HG03045 (cell line): ENCODE measurements at regions not wholly inside any gene's neighbourhood (a gene's known extent, or its start where the extent isn't known, plus 50 kb on each side); places are given as distances from the start of the nearest gene placed in this dataset.

Experiments
- ATAC-seq: cut with Tn5 transposase; IDR thresholded peaks from one replicate; pipeline ENCODE4 v1.9.1; 2021; ENCODE audit warnings: mild to moderate bottlenecking, moderate library complexity; ENCODE audit not compliant: unreplicated experiment

GRCh38 chr13:64962404-64962803, 2267.7 kb downstream of the PCDH9 start:
- no peak for ATAC-seq

GRCh38 chr13:64959276-64959675, 2270.9 kb downstream of the PCDH9 start:
- ATAC-seq = no peak

DNA sequence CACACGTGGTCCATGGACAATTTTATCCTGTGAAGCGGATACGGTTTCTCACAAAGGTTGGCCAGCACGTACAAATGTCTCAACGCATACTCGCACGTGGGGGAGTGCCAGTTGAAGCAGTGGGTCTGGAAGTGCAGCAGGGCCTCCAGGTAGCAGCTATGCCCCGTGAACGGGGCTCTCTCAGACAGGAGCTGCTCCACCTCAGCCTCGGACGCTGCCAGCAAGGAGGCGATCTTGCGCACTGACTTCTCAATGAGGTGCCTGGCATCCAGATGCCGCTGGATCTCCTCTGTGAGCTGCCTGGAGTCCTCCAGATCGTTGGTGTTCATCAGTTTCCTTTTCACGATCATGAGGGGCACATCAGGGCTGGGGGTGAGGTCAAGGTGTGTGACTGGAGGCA, 2272.0 kb downstream of the PCDH9 start:
- ATAC-seq = no peak

- ATAC-seq = no peak
Observed at GRCh38 chr13:64938660-64939059, 2291.5 kb downstream of the PCDH9 start.

DNA sequence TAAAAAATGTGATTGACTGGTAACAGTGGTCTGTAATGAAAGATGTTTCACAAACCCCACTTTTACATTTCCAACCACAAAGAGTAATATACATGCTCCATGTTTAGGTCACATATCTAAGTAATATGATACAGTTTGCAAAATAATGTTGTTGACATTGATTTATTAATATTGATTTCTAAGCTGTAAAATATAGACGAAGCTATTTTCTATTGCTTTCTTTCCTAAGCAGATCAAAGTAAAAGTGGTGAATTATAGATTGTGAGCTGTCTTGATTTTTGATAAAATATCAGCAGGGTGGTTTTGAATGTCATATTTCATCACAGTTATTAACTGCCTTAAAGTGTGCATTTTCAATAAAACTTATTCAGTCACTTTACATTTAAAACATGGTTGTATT, 2292.8 kb downstream of the PCDH9 start:
- no peak for ATAC-seq

- no peak for ATAC-seq
Observed at GRCh38 chr13:64936879-64937278, 2293.3 kb downstream of the PCDH9 start.

DNA sequence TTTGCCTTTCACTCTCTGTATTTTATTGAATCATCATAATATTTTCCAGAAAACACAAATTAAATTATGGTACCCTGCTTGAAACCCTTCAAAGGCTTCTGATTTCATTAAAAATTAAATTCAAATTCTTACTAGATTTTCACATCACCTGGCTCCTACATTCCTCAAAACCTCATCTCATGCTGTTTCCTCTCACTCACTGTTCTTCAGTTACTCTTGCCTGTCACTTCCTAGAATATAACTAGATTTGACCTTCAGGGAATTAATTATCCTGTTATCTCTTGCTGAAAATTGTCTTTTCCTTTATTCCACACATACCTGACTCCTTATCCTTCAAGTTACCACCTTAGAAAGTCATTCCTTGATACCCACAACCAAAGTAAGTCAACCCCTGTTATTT, 2294.7 kb downstream of the PCDH9 start:
- no peak for ATAC-seq

DNA sequence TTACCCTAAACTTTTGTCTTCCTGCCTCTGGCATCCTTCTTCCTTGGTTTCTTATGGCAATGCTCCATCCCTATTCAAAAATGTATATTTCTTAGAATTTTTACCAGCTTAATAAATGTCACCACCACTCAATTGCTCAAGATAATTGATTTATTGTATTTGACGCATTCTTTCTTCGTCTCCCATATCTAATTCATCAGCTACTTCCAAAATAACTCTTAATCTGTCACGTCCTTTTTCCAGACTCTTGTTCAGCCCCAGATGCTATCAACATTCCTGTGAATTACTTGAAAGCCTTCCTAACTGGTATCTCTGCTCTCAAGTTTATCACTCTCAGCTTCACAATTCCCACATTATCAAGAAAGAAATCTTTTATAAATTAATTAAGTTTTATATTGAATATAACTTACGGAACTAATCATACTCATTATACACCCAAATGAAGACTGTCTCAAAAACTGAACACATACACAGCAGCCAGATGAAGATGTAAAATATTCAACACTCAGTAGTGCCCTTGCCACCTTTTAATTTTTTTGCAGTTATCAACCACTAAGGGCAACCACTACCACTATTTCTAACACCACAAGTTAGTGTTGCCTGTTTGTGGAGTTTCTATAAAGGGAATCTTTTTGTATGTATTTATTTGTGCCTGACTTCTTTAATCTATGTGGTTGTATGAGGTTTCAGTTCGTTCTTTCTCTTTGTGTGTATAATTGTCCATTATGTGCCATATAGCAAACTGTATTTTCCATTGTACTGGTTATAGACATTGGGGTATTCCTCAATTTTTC, 2295.4 kb downstream of the PCDH9 start:
- ATAC-seq = no peak

DNA sequence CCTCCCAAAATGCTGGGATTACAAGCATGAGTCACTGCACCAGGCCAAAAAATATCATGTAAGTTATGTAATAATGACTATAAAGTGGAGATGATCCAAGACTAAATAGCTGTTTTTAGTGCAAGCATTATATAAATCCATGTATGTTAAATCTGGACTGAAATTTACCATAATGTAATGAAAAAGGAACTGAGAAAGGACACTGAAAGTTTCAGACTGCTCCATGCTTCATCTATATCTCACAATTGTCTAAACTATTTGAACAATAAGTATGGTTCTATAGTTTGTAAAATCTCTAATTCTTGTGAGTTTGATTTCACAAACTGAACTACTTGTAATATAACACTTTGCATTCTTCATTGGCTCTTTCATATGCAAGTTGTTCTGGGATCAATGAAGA, 2299.5 kb downstream of the PCDH9 start:
- no peak for ATAC-seq

GRCh38 chr13:64928696-64929499, 2301.2 kb downstream of the PCDH9 start:
- peak; percentile 87 for ATAC-seq

DNA sequence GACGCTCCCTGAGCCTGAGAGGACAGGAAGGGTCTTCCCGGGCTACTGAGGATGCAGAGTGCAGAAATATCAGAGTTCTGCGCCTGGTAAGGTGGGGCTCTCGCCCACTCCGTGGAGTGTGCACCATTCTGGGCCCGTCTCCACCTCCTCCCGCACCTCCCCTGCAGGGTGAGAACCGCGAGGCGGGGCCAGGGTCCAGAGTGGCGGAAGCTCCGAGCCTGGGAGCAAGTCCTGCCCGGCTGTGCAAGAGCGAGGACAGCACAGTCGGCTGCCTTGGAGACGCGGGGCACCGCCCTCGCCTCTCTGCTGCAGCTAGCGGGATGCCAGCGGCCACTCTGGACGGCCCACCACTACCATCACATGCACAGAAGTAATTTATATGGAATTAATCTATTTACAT, 2304.4 kb downstream of the PCDH9 start:
- ATAC-seq = no peak

GRCh38 chr13:64925284-64925683, 2304.9 kb downstream of the PCDH9 start:
- ATAC-seq = no peak

DNA sequence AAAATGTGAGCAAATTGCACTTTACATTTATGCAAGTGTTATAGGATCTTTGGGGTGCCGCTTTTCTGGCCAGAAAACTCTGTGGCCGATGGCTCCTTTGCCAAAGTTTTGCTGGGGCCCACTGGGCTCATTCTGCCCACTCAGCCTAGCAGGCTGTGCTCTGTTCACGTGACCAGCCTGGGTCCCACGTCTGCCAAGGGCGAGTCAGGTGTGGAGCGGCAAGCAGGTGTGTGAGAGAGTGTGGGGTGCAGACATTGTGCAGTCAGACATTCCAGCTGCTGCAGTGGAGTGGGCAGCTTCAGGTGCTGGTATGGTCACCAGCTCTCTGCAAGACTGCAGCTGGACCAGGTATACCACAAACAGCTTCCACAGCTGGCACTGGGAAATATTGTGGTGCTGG, 2305.7 kb downstream of the PCDH9 start:
- no peak for ATAC-seq

DNA sequence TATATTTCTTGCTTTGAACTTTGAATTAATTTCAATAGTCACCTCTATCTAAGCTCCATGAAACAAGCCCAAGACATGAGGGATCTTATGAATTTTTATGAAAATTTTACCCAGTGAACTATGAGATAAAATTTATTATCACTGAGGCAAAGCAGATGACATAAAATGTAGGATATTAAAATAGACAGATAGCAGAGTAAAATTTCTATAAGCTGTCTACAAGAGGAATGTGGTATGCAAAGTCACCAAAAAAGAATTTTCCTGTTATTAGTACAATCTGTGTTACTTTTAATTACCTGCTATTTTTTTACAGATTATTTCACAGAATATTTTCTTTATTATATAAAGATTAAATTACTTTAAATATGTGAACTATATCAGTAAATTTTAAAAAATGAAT, 2312.6 kb downstream of the PCDH9 start:
- ATAC-seq = no peak

DNA sequence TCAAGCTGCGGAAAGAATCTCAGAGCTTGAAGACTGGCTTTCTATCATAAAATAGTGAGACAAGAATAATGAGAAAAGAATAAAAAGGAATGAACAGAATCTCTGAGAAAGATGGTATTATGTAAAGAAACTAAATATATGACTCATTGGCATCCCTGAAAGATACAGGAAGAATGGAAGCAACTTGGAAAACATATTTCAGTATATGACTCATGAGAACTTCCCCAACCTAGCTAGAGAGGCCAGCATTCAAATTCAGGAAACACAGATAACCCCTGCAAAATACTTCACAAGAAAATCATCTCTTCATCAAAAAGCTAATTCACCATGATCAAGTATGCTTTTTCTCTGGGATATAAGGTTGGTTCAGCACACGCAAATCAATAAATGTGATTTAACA, 2318.0 kb downstream of the PCDH9 start:
- ATAC-seq = no peak

GRCh38 chr13:64910096-64910495, 2320.0 kb downstream of the PCDH9 start:
- ATAC-seq = no peak

DNA sequence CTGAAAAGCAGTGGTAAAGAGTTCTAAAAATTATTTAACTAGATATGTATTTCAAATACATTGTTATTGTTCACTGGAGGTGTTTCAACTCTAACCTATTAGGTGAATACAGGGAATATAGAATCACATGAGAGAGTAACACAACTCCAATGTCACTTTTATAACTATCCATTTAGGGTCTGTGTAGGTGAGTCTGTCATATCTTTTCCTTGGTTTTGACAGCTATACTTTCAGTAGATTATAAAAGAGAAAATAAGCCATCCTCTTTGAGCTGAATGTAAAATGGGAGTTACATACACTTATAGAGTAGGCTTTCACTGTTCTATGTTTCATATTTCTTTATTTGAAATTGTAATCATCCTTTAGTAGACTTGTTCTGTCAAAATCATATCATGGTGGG, 2321.0 kb downstream of the PCDH9 start:
- ATAC-seq = no peak

DNA sequence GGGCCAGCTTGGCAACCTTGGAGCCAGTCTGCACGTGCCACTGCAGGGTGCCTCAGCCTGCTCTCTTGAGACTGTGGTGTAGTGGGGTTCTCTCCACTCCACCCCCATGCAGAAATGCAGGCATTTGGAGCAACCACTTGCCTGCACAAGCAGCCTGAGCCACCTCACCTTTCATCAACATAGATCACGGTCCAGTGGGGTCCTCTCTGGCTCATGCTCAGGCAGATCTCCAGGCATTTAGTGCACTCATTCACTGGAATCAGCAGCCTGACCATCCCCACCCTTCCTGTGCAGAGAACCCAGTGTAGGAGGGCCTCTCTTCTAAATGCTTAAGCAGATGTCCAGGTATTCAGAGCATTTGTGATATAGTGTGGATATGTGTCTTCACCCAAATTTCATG, 2330.1 kb downstream of the PCDH9 start:
- no peak for ATAC-seq

DNA sequence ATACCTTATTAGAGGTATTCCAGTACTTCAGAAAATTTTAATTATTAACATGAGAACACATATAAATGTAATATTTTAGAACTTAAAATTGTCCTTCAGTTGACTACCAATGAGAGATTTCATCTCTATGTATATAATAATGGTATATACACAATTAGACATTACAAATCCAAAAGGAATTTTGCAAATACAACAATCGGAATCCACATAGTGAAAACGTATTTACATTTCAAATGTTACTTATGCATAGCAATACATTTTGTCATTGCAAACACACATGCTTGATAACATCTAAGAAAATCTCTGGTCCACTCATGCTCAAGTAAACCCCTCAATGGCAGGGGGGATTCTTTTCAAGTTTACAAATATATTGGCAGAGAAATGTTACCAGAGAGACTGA, 2345.2 kb downstream of the PCDH9 start:
- ATAC-seq = no peak

- ATAC-seq = no peak
Observed at GRCh38 chr13:64877176-64877575, 2353.0 kb downstream of the PCDH9 start.

GRCh38 chr13:64871742-64872141, 2358.4 kb downstream of the PCDH9 start:
- ATAC-seq = no peak

GRCh38 chr13:64869539-64869938, 2360.6 kb downstream of the PCDH9 start:
- ATAC-seq = no peak
